Epithelial cell of proximal tubule (primary cell): ENCODE measurements at regions not wholly inside any gene's neighbourhood (a gene's known extent, or its start where the extent isn't known, plus 50 kb on each side); places are given as distances from the start of the nearest gene placed in this dataset.

Experiments used
- DNase-seq: peaks from one replicate; pipeline ENCODE4 v3.0.0-alpha.2; 2011; ENCODE audit warnings: low read depth
- H3K4me3 ChIP-seq: 2 replicates; pipeline ENCODE4 v1.5.1; 2011; ENCODE audit warnings: low read depth, mild to moderate bottlenecking, low read length
- TF ChIP-seq, protein P1 (sequence below): conservative IDR thresholded peaks from 2 replicates; pipeline ENCODE4 v1.5.1; 2012; ENCODE audit warnings: low read depth, mild to moderate bottlenecking, low read length

DNA sequence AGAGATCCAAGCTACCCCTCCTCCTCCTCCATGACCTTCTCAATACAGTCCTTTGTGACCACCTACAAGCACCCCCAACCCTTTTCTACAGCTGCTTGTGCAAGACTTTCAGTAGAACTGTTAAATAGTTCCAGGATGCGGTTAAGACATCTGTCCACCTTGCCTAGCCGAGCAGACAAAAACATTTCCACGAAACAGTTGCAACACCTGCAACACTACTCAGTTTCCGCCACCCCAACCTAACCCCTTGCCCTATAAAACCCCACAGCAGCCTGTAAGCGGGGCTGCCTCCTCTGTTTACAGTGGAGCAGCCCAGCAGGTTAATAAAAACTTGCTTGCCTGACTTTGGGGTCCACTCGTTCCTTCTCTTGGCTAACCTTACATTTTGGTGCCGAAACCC lies 1803.5 kb upstream of the CDH6 start:
- no peak for DNase-seq
- no peak overlapping the region for H3K4me3 ChIP-seq
- TF ChIP-seq, protein P1, sequence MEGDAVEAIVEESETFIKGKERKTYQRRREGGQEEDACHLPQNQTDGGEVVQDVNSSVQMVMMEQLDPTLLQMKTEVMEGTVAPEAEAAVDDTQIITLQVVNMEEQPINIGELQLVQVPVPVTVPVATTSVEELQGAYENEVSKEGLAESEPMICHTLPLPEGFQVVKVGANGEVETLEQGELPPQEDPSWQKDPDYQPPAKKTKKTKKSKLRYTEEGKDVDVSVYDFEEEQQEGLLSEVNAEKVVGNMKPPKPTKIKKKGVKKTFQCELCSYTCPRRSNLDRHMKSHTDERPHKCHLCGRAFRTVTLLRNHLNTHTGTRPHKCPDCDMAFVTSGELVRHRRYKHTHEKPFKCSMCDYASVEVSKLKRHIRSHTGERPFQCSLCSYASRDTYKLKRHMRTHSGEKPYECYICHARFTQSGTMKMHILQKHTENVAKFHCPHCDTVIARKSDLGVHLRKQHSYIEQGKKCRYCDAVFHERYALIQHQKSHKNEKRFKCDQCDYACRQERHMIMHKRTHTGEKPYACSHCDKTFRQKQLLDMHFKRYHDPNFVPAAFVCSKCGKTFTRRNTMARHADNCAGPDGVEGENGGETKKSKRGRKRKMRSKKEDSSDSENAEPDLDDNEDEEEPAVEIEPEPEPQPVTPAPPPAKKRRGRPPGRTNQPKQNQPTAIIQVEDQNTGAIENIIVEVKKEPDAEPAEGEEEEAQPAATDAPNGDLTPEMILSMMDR = no peak

DNA sequence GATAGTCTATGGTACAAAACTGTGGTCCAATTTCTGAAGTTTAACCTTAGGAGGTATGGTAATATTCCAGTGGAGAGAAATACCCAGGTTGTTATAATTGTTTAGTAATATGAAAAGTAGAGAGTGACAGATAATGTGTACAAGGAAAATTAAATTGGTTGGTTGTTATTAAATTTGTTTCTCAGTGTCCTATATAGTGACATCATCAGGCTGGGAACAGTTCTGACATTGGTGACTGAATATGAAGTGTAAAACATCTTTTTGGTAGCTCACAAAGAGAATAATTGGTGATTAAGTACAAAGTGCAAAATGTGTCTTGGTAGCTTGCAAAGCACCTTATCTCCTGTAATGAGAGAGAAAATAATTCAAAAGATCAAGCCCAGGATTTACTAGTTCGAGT lies 1806.1 kb upstream of the CDH6 start:
- DNase-seq = no peak
- TF ChIP-seq, protein P1 = no peak
- H3K4me3 ChIP-seq = no peak overlapping the region

DNA sequence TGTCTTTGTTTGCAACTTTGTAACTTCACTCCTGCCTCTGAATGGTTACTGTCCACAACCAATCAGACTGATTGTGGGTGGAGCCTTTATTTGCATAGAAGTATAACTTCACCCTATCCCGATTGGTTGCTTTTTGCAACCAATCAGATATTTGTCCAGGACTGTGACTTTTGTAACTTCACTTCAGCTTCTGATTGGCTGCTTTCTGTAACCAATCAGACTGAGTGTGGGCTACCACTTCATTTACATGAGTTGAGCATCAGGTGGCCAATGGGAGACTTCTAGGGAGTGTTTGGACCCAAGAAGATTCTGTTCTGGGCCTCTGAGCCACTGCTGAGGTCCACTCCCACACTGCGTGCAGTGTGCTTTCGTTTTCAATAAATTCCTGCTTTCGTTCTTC lies 1810.7 kb upstream of the CDH6 start:
- H3K4me3 ChIP-seq = no peak overlapping the region
- TF ChIP-seq, protein P1 = no peak
- DNase-seq = no peak

DNA sequence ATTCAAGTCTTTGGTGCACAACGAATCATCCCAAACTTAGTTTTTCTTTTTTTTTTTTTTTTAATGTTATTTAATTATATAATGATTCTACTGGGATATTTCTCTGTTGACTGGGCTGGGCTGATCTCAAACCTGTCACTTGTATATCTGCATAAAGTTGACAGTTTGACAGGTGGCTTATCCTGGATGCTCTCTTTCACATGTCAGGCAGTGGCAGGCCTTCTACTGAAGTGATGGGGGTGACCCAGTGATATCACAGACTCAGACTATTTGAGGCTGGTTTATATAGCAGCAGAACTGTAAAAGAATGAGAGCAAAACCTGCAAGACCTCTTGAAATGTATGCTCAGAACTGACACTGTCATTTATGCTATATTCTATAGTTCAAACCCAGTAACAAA lies 1813.5 kb upstream of the CDH6 start:
- DNase-seq = no peak
- TF ChIP-seq, protein P1 = no peak
- no peak overlapping the region for H3K4me3 ChIP-seq

DNA sequence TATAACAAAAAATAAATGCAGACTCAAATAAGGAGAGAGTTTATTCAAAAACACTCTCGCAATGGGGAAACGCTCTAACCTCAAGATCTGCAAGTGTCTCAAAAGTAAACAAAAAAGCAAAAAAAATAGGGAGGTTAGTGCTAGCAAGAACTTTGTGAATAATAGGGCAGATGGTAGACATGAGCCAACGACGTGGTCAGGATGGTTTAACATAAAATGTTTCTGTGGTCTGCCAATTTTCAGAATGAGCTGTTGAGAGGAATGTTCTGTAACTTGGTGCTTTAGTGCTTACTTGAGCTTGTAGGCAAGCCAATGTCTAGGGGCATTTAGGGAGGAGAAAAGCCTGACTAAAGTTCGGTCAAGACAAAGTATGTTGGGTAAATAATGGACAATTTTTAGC lies 1813.9 kb upstream of the CDH6 start:
- DNase-seq = no peak
- TF ChIP-seq, protein P1 = no peak
- H3K4me3 ChIP-seq = no peak overlapping the region

DNA sequence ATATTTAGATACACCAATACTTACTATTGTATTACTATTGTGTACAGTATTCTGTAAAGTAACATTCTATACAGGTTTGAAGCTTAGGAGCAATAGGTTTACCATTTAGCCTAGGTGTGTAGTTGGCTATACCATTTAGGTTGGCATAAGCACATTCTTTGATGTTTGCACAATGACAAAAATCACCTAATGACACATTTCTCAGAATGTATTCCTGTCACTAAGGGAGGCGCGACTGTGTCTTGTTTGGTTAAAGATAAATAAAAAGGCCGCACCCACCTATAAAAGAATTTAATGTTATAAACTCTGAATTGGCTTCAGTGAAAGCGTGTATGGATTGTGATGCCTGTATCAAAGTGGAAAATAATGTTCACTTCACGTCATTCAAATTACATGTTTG lies 1815.4 kb upstream of the CDH6 start:
- no peak overlapping the region for H3K4me3 ChIP-seq
- TF ChIP-seq, protein P1 = no peak
- DNase-seq = no peak

DNA sequence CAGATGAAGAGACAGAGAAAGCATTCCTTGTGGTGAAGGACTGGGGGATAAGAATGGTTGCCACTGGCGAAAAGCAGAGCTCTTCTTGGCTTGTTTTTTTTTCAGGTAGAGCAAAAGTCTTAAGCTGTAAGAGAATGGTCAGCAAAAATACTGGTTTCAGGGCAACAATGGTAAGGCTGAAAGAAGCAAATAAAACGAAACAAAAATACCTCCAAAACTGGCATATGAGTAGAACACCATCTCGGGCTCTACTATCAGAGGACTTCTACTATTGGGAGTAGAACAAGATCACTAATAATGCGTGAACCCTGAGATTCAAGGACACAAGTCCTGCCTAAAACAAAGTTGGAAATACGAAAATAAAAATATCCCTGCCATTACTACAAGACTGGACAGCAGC lies 1823.2 kb upstream of the CDH6 start:
- no peak for DNase-seq
- H3K4me3 ChIP-seq = no peak overlapping the region
- TF ChIP-seq, protein P1 = no peak
